ENCODE measurements at regions not wholly inside any gene's neighbourhood (a gene's known extent, or its start where the extent isn't known, plus 50 kb on each side); places are given as distances from the start of the nearest gene placed in this dataset.

DNA sequence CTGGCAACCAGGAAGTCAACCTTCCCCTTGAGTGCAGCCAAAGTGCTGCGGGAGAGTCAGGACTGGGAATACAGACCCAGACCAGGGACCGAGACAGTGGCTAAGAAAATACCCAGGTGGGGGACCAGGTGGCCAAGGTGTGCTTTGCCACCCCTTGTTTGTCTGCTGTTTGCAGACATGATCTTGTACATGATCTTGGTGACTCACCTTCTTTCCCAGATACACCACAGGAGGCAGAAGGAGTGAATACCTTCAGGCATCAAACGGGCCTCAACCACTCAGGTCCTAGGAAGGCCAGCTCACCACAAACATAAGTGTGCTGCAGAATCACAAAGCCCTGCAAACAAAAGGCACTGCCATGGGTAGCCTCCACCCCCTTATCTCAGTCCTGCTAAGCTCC, 62.0 kb downstream of the CNGA2 start:
- TF ChIP-seq, protein P1, sequence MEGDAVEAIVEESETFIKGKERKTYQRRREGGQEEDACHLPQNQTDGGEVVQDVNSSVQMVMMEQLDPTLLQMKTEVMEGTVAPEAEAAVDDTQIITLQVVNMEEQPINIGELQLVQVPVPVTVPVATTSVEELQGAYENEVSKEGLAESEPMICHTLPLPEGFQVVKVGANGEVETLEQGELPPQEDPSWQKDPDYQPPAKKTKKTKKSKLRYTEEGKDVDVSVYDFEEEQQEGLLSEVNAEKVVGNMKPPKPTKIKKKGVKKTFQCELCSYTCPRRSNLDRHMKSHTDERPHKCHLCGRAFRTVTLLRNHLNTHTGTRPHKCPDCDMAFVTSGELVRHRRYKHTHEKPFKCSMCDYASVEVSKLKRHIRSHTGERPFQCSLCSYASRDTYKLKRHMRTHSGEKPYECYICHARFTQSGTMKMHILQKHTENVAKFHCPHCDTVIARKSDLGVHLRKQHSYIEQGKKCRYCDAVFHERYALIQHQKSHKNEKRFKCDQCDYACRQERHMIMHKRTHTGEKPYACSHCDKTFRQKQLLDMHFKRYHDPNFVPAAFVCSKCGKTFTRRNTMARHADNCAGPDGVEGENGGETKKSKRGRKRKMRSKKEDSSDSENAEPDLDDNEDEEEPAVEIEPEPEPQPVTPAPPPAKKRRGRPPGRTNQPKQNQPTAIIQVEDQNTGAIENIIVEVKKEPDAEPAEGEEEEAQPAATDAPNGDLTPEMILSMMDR (conservative IDR thresholded peaks at IDR 0.05): no peak

DNA sequence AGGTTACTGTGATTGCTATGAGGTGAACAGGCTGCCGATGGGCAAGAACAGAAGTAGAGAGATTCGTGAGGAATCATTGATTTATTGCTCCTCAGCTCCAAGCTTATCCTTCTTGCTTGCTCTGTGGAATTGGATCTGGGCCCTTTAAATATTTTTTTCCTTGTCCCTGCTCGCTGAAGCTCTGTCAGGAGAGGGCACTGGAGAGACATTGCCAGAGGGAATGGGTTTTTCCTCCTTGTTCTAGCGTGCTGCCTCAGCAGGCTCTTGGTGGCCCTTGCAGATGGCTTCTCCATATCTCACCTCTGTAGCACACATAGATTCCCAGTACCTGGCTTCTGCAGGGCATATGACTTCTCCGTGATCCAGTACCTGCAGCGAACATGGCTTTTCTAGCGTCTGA, 67.4 kb downstream of the CNGA2 start:
- H3K27ac ChIP-seq: no peak overlapping the region
- TF ChIP-seq, protein P1 (conservative IDR thresholded peaks at IDR 0.05): peak; percentile 45

More for the DNA sequence above, 62.0 kb downstream of the CNGA2 start:
- no peak overlapping the region for H3K27ac ChIP-seq

DNA sequence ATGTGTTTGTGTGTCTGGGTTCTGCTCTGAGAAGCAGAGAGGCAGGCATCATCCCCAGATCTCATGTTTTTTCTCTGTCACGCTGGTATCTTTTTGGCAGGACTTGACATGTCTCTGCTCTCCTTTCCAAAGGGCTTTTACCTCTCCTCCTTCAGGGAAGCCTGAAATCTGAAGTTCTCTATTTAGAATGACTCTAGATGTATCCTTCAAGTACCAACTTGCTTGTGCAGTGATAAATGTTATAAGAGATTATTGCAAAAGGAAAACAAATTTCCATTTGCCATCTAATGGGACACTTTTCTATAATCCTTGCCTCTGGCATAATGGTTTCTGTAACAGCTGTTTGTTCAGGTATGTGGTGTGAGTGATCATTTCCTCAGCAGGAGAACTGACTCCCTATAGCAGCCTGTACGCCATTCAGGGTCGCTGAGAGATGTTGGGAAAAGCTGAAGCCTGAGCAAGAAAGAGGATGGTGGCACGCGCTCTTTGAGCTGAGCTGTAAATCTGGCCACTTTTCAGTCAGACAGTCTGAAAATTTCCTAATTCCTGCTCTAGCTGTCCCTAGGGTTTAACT, 72.5 kb downstream of the CNGA2 start:
- H3K27ac ChIP-seq: no peak overlapping the region
- TF ChIP-seq, protein P1 (conservative IDR thresholded peaks at IDR 0.05): no peak

DNA sequence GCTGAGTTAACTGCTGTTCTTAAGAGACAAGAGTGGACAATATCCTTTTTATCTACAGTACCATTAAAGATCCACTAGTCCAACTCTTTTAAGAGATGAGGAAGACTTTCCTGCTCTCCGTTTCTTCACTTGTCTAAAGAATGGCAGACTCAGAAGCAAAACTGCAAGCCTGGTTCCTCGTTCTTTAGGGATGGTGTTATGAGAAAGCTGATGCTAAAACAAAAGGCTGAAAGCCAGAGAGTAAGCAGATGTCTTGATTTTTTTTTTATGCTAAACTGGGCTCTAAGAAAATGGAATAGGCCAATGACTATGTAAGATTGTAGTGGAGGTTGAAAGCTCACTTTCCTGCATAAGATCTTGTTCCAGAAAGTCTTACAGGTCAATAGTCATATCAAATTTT, 78.1 kb downstream of the CNGA2 start:
- no peak overlapping the region for H3K27ac ChIP-seq
- TF ChIP-seq, protein P1 (conservative IDR thresholded peaks at IDR 0.05): no peak

DNA sequence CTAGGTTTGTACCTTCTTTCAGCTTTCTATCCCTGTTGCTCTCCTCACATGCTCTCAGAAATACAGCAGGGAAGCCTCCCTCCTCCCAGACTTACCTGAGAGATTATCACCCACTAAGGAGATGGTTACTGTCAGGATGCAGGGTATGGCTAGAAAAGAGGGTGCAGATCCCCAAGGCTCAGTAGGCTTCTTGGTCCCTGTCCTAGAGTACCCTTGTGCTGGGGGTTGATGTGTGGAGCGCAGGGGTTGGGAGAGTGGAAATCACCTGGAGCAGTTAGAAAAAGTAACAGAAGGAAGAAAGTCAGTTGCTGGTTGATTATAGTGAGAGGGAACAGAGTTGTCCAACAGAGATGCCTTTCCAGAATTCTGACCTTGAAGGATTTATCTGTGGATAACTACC, 80.2 kb downstream of the CNGA2 start:
- H3K27ac ChIP-seq: no peak overlapping the region
- TF ChIP-seq, protein P1 (conservative IDR thresholded peaks at IDR 0.05): no peak

DNA sequence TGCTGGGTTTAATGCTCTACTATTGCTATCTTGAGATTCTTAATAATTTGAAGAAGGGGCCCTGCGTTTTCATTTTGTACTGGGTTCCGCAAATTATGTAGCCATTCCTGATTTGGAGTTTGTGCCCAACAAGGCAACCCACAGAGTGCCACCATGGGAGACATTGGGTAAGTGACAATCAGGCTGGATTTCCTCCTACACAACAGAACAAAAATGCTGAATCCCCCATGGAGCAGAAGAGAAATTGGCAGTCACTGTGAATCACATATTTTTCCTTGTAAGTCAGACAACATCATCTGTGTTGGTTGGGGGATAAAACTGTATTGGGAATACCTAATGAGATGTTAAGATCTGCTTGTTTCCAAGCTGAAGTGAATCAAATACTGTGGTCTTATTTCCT, 80.9 kb downstream of the CNGA2 start:
- TF ChIP-seq, protein P1 (conservative IDR thresholded peaks at IDR 0.05): no peak
- H3K27ac ChIP-seq: no peak overlapping the region

DNA sequence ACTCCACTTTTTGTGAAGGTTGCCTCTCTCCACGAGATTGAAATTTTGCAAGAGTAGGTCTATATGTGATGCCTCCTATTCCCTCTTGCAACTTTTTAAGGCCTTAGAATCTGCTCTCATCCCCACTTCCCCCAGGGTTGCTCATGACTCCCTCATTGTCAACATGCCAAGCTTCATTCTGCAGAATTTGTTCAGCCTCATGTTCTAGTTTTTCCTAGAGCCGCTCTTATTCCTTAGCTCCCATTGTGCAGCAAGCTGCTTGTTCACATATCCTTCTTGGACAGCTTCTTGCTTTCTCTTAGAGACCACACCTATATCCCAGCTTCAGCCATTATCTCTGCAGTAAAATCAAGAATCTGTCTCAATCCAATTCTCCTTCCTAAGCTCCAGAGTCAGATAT, 82.4 kb downstream of the CNGA2 start:
- TF ChIP-seq, protein P1 (conservative IDR thresholded peaks at IDR 0.05): no peak
- no peak overlapping the region for H3K27ac ChIP-seq

Measured in VCaP (cell line).